HEK293T (cell line): ENCODE measurements at regions not wholly inside any gene's neighbourhood (a gene's known extent, or its start where the extent isn't known, plus 50 kb on each side); places are given as distances from the start of the nearest gene placed in this dataset.

Source experiments
- CTCF ChIA-PET: fragments of 350-600 bp; formaldehyde crosslinking; extraction: SDS; loops from one replicate; lab custom pipeline; 2021; ENCODE audit warnings: antibody characterized with exemption, inconsistent platforms; lab: Yijun Ruan, JAX
- POLR2A ChIA-PET: fragments of 350-600 bp; formaldehyde crosslinking; extraction: SDS; loops from one replicate; lab custom pipeline; 2020; ENCODE audit warnings: antibody characterized with exemption, inconsistent platforms; lab: Yijun Ruan, JAX
- DNase-seq: peaks from one replicate; pipeline ENCODE4 v3.0.0; 2012; ENCODE audit warnings: mixed read lengths; ENCODE audit errors: extremely low spot score
- ARNT ChIP-seq: fragments of 450-650 bp; IDR thresholded peaks from 2 replicates; pipeline ENCODE4 v1.6.1; 2017; ENCODE audit warnings: mild to moderate bottlenecking
- BHLHE40 ChIP-seq: fragments of 450-650 bp; IDR thresholded peaks from 2 replicates; pipeline ENCODE4 v1.6.1; 2016; ENCODE audit warnings: mild to moderate bottlenecking, moderate library complexity, borderline replicate concordance
- CTBP1 ChIP-seq: fragments of 450-650 bp; IDR thresholded peaks from 2 replicates; pipeline ENCODE4 v1.6.1; 2016; ENCODE audit warnings: borderline replicate concordance
- ELF4 ChIP-seq: fragments of 450-650 bp; IDR thresholded peaks from 2 replicates; pipeline ENCODE4 v1.6.1; 2017; ENCODE audit warnings: antibody characterized with exemption
- FOXA1 ChIP-seq: fragments of 450-650 bp; IDR thresholded peaks from 2 replicates; pipeline ENCODE4 v1.6.1; 2016; ENCODE audit warnings: mild to moderate bottlenecking
- FOXK2 ChIP-seq: fragments of 450-650 bp; IDR thresholded peaks from 2 replicates; pipeline ENCODE4 v1.6.1; 2016; ENCODE audit warnings: mild to moderate bottlenecking
- FOXM1 ChIP-seq: fragments of 450-650 bp; IDR thresholded peaks from 2 replicates; pipeline ENCODE4 v1.6.1; 2017; ENCODE audit warnings: mild to moderate bottlenecking, borderline replicate concordance
- HDGF ChIP-seq: fragments of 450-650 bp; IDR thresholded peaks from 2 replicates; pipeline ENCODE4 v1.6.1; 2017; ENCODE audit warnings: antibody characterized with exemption, borderline replicate concordance
- L3MBTL2 ChIP-seq: fragments of 450-650 bp; conservative IDR thresholded peaks from 2 replicates; pipeline ENCODE4 v1.6.1; 2016; ENCODE audit warnings: mild to moderate bottlenecking
- LEF1 ChIP-seq: fragments of 450-650 bp; IDR thresholded peaks from 2 replicates; pipeline ENCODE4 v1.6.1; 2017; ENCODE audit warnings: mild to moderate bottlenecking, borderline replicate concordance
- NFRKB ChIP-seq: fragments of 450-650 bp; IDR thresholded peaks from 2 replicates; pipeline ENCODE4 v1.6.1; 2016; ENCODE audit warnings: mild to moderate bottlenecking, moderate library complexity
- SP1 ChIP-seq: fragments of 450-650 bp; IDR thresholded peaks from 2 replicates; pipeline ENCODE4 v1.6.1; 2017
- SUZ12 ChIP-seq: fragments of 450-650 bp; IDR thresholded peaks from 2 replicates; pipeline ENCODE4 v1.6.1; 2016; ENCODE audit warnings: mild to moderate bottlenecking
- TARDBP ChIP-seq: fragments of 450-650 bp; IDR thresholded peaks from 2 replicates; pipeline ENCODE4 v1.6.1; 2016
- ZNF384 ChIP-seq: fragments of 450-650 bp; IDR thresholded peaks from 2 replicates; pipeline ENCODE4 v1.6.1; 2016
- TF ChIP-seq, protein P1 (sequence below): fragments of 450-650 bp; IDR thresholded peaks from 2 replicates; pipeline ENCODE4 v1.6.1; 2016

DNA sequence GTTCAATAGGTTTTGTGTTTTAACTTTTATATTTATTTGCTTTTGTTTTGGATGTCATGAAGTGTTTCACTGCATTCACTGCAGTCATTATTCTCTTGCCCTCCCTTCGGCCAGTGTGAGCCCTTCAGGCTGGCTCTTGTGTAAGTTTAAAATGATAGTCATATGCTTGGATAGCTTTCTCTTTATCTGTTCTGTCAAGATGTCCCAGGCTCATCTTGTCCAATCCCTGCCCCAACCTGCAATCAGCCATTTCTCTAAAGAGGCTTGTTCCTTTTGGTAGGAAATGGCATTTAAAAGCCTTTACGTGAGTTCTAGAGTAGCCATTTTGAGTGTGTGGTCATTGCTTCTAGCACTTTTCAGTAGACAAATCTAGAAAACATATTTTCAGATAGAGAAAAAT is 238.0 kb upstream of the SLC39A10 start:
- no peak for DNase-seq
- POLR2A ChIA-PET: no interaction called here
- CTCF ChIA-PET: no interaction called here
- TF ChIP-seq FOXM1 (no peak), SUZ12 (no peak), FOXA1 (no peak), BHLHE40 (no peak), ELF4 (no peak), TARDBP (no peak), FOXK2 (no peak), SP1 (no peak), L3MBTL2 (no peak)
- TF ChIP-seq, protein P1, sequence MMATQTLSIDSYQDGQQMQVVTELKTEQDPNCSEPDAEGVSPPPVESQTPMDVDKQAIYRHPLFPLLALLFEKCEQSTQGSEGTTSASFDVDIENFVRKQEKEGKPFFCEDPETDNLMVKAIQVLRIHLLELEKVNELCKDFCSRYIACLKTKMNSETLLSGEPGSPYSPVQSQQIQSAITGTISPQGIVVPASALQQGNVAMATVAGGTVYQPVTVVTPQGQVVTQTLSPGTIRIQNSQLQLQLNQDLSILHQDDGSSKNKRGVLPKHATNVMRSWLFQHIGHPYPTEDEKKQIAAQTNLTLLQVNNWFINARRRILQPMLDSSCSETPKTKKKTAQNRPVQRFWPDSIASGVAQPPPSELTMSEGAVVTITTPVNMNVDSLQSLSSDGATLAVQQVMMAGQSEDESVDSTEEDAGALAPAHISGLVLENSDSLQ: no peak

DNA sequence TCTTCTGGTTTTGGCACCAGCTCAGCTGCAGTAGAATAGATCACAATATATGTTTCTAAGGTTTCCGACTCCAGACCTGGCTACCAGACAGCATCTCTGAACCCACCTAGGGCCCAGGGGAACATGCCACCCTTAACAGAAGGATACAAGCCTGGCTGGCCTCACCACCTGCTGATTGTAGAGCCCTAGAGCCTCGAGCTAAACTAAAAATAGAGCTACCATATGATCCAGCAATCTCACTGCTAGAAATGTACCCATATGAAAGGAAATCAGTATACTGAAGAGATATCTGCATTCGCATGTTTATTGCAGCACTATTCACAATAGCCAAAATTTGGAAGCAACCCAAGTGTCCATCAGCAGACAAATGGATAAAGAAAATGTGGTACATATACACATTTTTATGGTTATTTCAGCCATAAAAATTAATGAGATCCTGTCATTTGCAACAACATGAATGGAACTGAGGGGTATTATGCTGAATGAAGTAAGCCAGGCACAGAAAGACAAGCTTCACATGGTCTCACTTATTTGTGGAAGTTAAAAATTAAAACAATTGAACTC is 242.4 kb upstream of the SLC39A10 start:
- ChIA-PET POLR2A (no interaction called here), CTCF (no interaction called here)
- no peak for DNase-seq
- TF ChIP-seq LEF1: no peak
- no peak for TF ChIP-seq NFRKB
- no peak for TF ChIP-seq TARDBP
- TF ChIP-seq ZNF384: no peak
- TF ChIP-seq SP1: no peak
- TF ChIP-seq L3MBTL2: no peak
- TF ChIP-seq ARNT: no peak
- no peak for TF ChIP-seq FOXK2
- TF ChIP-seq FOXA1: no peak
- TF ChIP-seq SUZ12: no peak
- TF ChIP-seq ELF4: no peak

DNA sequence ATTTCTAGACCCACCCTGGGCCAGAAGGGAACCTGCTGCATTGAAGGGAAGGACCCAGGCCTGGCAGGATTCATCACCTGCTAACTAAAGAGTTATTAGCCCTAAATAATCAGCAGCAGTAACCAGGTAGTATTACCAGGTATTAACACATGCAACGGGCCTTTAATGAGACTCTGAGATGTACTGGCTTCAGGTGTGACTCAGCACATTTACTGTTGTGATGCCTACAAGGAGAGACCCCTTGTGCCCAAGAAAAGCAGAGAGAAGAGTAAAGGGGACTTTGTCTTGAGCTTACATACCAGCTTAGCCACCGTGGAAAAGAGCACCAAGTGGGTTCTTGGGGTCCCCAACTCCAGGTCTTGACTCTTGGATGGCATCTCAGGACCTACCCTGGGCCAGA is 243.1 kb upstream of the SLC39A10 start:
- CTCF ChIA-PET: no interaction called here
- POLR2A ChIA-PET: no interaction called here
- no peak for DNase-seq
- TF ChIP-seq BHLHE40 (no peak), NFRKB (no peak), LEF1 (no peak), L3MBTL2 (no peak), SP1 (no peak)

DNA sequence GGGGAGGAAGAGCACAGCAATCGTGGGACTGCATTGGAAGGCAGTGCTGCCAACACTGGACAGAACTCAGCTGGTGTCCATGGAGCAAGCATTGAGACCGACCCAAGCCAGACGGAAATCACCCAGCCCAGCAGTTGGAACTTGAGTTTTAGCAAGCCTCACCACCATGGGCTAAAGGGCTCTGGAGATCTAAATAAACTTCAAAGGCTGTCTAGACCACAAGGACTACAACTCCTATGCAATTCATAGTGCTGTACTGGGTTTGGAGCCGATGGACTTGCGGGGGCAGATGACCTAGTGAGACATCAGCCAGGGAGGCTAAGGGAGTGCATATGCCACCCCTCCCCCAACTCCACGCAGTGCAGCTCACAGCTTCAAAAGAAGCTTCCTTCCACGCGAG is 243.6 kb upstream of the SLC39A10 start:
- TF ChIP-seq ZNF384 (no peak), SUZ12 (no peak), FOXM1 (no peak)
- DNase-seq: no peak
- POLR2A ChIA-PET: no interaction called here
- CTCF ChIA-PET: no interaction called here

DNA sequence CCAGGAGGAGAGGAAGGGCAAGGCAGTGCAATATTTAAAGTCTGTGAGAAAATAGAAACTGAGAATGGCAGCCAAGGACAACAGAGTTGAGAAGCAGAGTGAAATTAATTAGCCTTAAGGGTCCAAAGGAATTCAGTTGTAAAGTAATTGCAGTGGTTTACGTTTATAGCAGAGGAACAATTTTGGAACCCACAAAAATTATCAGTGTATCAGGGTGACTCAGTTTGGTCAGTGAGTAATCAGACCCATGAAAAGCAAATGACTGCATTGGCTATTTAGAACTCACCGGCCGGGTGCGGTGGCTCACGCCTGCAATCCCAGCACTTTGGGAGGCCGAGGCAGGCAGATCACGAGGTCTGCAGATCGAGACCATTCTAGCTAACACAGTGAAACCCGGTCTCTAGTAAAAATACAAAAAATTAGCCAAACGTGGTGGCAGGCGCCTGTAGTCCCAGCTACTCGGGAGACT is 245.8 kb upstream of the SLC39A10 start:
- no peak for TF ChIP-seq BHLHE40
- TF ChIP-seq SUZ12: no peak
- no peak for TF ChIP-seq LEF1
- TF ChIP-seq ZNF384: no peak
- no peak for TF ChIP-seq FOXK2
- TF ChIP-seq FOXA1: no peak
- no peak for TF ChIP-seq TARDBP
- no peak for TF ChIP-seq ELF4
- no peak for TF ChIP-seq HDGF
- TF ChIP-seq FOXM1: no peak
- TF ChIP-seq ARNT: no peak
- ChIA-PET CTCF (no interaction called here), POLR2A (no interaction called here)
- DNase-seq: no peak

DNA sequence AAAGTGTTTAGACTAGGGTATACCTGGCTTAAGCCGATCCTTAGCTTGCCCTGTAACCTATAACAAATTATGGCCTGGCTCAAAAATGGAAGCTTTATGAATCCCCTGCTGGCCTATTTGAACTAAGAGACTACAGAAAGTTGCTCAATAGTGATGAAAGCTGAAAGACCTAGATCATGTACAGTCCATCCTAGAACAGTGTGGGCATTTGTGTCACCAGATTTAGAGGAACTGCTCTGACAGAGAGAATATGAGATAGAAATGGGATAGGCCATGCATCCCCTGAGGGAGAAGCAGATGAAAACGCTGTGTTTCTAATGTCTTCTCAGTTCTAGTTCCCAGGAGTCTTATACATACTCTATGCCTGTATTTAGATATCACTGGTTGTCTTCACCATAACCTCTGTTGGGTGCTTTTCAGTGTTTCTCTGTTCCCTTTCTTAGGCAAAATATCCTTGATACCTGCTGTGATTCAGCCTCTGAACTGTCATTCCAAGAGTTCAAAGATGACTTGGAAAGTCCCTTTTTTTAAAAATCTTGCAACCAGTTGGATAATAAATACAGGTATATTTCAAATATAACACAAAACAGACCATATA is 246.9 kb upstream of the SLC39A10 start:
- CTCF ChIA-PET: interaction anchor here (0.6 kb wide), 1 partner anchor 55 kb away, joined by 3 read pairs; no protein-coding TSS in a partner anchor
- TF ChIP-seq TARDBP (no peak), LEF1 (no peak), FOXA1 (no peak), SUZ12 (no peak), FOXK2 (no peak), HDGF (no peak), CTBP1 (no peak), BHLHE40 (no peak), L3MBTL2 (no peak), FOXM1 (no peak), NFRKB (no peak), ZNF384 (no peak), ELF4 (no peak), ARNT (no peak), SP1 (no peak)
- TF ChIP-seq, protein P1: no peak

DNA sequence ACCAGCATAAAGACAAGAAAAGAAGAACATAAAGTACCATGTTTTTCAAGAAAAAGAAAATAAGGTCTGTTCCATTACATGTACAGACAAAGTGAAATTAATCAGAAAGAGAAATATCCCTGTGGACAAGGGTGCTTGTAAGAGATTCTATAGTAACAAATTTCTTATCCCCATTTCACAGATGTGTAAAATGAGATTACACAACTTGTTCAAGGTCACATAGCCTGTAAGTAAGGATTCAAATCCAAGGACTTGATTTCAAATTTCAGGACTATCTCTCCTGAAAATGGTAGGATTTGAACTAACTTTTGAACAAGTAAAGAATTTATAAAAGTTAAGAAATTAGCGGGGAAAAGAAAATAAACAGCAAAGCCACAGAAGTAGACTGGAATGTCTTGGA is 248.2 kb upstream of the SLC39A10 start:
- ChIA-PET POLR2A (no interaction called here), CTCF (no interaction called here)
- TF ChIP-seq L3MBTL2 (no peak), FOXM1 (no peak), LEF1 (no peak), HDGF (no peak), ELF4 (no peak), SP1 (no peak), ARNT (no peak), ZNF384 (no peak), CTBP1 (no peak), FOXA1 (no peak), TARDBP (no peak), SUZ12 (no peak), NFRKB (no peak)
- TF ChIP-seq, protein P1: no peak
- no peak for DNase-seq

More for the DNA sequence above, 246.9 kb upstream of the SLC39A10 start:
- no peak for DNase-seq
- POLR2A ChIA-PET: no interaction called here
